Right lobe of liver (tissue), 6 donors: ENCODE measurements at regions not wholly inside any gene's neighbourhood (a gene's known extent, or its start where the extent isn't known, plus 50 kb on each side); places are given as distances from the start of the nearest gene placed in this dataset.
"Not testable (repeated sequence)": the region's sequence is repeated elsewhere in the genome, so short reads cannot be mapped to it uniquely, and the experiment has no call there.

Source experiments
- ATAC-seq, 4 donors: fragments of 200-7000 bp; cut with Tn5 transposase; one replicate each; pipeline ENCODE4 v1.9.1; 2020; ENCODE audit warnings: mild to moderate bottlenecking in 4 of 4, moderate library complexity in 4 of 4
- DNase-seq, 3 donors: peaks; one replicate each; pipeline ENCODE4 v3.0.0-alpha.2; 2020
- H3K27ac ChIP-seq, 3 donors: fragments of 200-600 bp; one replicate each; pipeline ENCODE4 v1.8.0; 2022
- H3K27me3 ChIP-seq, 2 donors: fragments of 200-600 bp; one replicate each; pipeline ENCODE4 v1.8.0; 2022
- H3K36me3 ChIP-seq, 4 donors: fragments of 200-600 bp; sonication (generic) in 1 of 4; one replicate each; pipeline versions ENCODE4 v1.5.1 to v1.8.0; 2017 to 2022; ENCODE audit warnings: control low read depth in 1 of 4
- H3K4me1 ChIP-seq, 4 donors: fragments of 200-600 bp; sonication (generic) in 1 of 4; one replicate each; pipeline versions ENCODE4 v1.5.1 to v1.8.0; 2017 to 2022; ENCODE audit warnings: control low read depth in 1 of 4
- H3K4me3 ChIP-seq, 3 donors: fragments of 200-600 bp; one replicate each; pipeline ENCODE4 v1.8.0; 2022
- H3K9me3 ChIP-seq, 4 donors: fragments of 200-600 bp; sonication (generic) in 1 of 4; one replicate each; pipeline versions ENCODE4 v1.5.1 to v1.8.0; 2017 to 2022; ENCODE audit warnings: control low read depth in 1 of 4
- CTCF ChIP-seq, 4 donors: fragments of 200-600 bp in 3 of 4; fragments of 450-650 bp in 1 of 4; IDR thresholded peaks; one replicate each; pipeline versions ENCODE4 v1.5.1 to v1.8.0; 2016 to 2022; ENCODE audit warnings: antibody characterized with exemption in 4 of 4, mild to moderate bottlenecking in 2 of 4
- POLR2A ChIP-seq: fragments of 450-650 bp; IDR thresholded peaks from one replicate; pipeline ENCODE4 v1.6.1; 2017; ENCODE audit warnings: antibody characterized with exemption, mild to moderate bottlenecking
- WGBS: methylation state at CpG from one replicate; pipeline ENCODE4 v1.1.6; 2018; ENCODE audit warnings: low coverage, low lambda C conversion rate; ENCODE audit not compliant: insufficient coverage; ENCODE audit errors: missing lambda C conversion rate; 5-methylcytosine and 5-hydroxymethylcytosine counted together
- intact Hi-C, 2 donors: fragments of 100-400 bp; cut with DNase I; formaldehyde crosslinking; loops; one replicate each; pipeline versions ENCODE4 v1.11.2 to v1.14.1; 2022
- donor health status: DM: no; HTN: yes; CAD: no.
- donor health status: DM: no; HTN: no; CAD: no.
- donor health status: DM: no; HTN: no; CAD: no.
- donor health status: DM: no; HTN: yes; CAD: no.
- donor health status: DM: no; HTN: yes; CAD: no.

- H3K4me3 ChIP-seq, result no peak overlapping the region
- ATAC-seq (no peak), DNase-seq (no peak)
- no peak overlapping the region for H3K27ac ChIP-seq
- TF ChIP-seq POLR2A (no peak), CTCF (IDR thresholded peaks at IDR 0.05) (no peak)
- H3K9me3 ChIP-seq, result no peaks in the 10 kb centered on the region
- H3K27me3 ChIP-seq, result no peaks in the 10 kb centered on the region
- 66% methylated on average over 2 of the region's 2 CpGs for WGBS
- H3K36me3 ChIP-seq, result no peaks in the 10 kb centered on the region
- no peaks in the 10 kb centered on the region for H3K4me1 ChIP-seq
- intact Hi-C loops, result no loop called here
Observed at GRCh38 chr2:21194147-21194546, 70.4 kb downstream of the TDRD15 start.

GRCh38 chr2:21194858-21195271, 71.1 kb downstream of the TDRD15 start:
- 86% methylated on average over 2 of the region's 2 CpGs for WGBS
- ATAC-seq, result no peak

GRCh38 chr2:21195326-21195725, 71.6 kb downstream of the TDRD15 start:
- intact Hi-C loops, result no loop called here

More at GRCh38 chr2:21194858-21195271, 71.1 kb downstream of the TDRD15 start:
- Histone ChIP-seq H3K9me3 (no peaks in the 10 kb centered on the region), H3K4me3 (no peak overlapping the region), H3K36me3 (no peaks in the 10 kb centered on the region), H3K4me1 (no peaks in the 10 kb centered on the region), H3K27ac (no peak overlapping the region), H3K27me3 (no peaks in the 10 kb centered on the region)
- TF ChIP-seq CTCF (IDR thresholded peaks at IDR 0.05) (no peak), POLR2A (no peak)
- no peak for DNase-seq
- intact Hi-C loops, result no loop called here

GRCh38 chr2:21198637-21199036, 74.9 kb downstream of the TDRD15 start:
- TF ChIP-seq POLR2A, result no peak
- no peak for TF ChIP-seq CTCF (IDR thresholded peaks at IDR 0.05)
- Histone ChIP-seq H3K9me3 (no peaks in the 10 kb centered on the region), H3K36me3 (no peaks in the 10 kb centered on the region), H3K27ac (no peak overlapping the region), H3K4me1 (peaks cover 0 to under 1% (median 0%) of the 10 kb centered on the region in 4 donors), H3K4me3 (no peak overlapping the region), H3K27me3 (no peaks in the 10 kb centered on the region)
- no peak for ATAC-seq
- intact Hi-C loops, result no loop called here
- WGBS, result 81% methylated on average over 5 of the region's 5 CpGs
- no peak for DNase-seq

More at GRCh38 chr2:21195326-21195725, 71.6 kb downstream of the TDRD15 start:
- H3K36me3 ChIP-seq, result no peaks in the 10 kb centered on the region
- no peaks in the 10 kb centered on the region for H3K27me3 ChIP-seq
- H3K4me1 ChIP-seq, result no peaks in the 10 kb centered on the region
- DNase-seq (no peak), ATAC-seq (no peak)
- H3K9me3 ChIP-seq, result no peaks in the 10 kb centered on the region
- H3K4me3 ChIP-seq, result no peak overlapping the region
- H3K27ac ChIP-seq, result no peak overlapping the region
- TF ChIP-seq CTCF (IDR thresholded peaks at IDR 0.05) (no peak), POLR2A (no peak)

- H3K4me3 ChIP-seq, result no peak overlapping the region
- peaks cover 0 to 5% (median 1%) of the 10 kb centered on the region in 4 donors for H3K4me1 ChIP-seq
- no peak for DNase-seq
- TF ChIP-seq POLR2A (no peak), CTCF (IDR thresholded peaks at IDR 0.05) (no peak)
- ATAC-seq, result peak; percentile 30 to 68 (median 44)
- H3K27ac ChIP-seq, result no peak overlapping the region
- H3K27me3 ChIP-seq, result no peaks in the 10 kb centered on the region
- intact Hi-C loops, result no loop called here
- H3K9me3 ChIP-seq, result no peaks in the 10 kb centered on the region
- no peaks in the 10 kb centered on the region for H3K36me3 ChIP-seq
Observed at GRCh38 chr2:21203976-21204375, 80.2 kb downstream of the TDRD15 start.

GRCh38 chr2:21214085-21214484, 90.3 kb downstream of the TDRD15 start:
- ATAC-seq, intact Hi-C loops, H3K4me1 ChIP-seq, H3K9me3 ChIP-seq, H3K27ac ChIP-seq, H3K27me3 ChIP-seq, DNase-seq, H3K4me3 ChIP-seq, H3K36me3 ChIP-seq: not testable (repeated sequence)
- WGBS, result no CpG with 5 or more reads among the region's 10 CpGs
